ENCODE measurements at regions not wholly inside any gene's neighbourhood (a gene's known extent, or its start where the extent isn't known, plus 50 kb on each side); places are given as distances from the start of the nearest gene placed in this dataset.

DNA sequence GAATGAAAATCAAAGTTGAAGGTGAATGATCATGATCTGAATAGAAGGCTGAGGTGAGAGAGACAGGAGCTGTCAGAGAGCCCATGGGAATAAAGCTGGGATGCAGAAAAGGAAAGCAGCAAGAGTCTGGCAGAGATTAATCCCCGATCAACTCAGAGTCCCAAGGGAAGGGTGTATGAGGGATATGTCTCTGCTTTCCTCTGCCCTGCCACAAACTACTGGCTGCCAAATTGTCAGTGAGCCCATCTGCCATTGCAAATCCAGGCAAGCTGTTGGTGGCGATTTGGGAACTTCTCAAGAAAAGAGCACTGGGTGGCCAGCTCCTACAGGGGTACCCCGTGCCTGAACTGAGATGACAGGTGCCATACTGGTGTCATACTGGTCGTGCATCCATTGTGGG is 705.5 kb upstream of the MAN1A1 start:
- TF ChIP-seq, protein P1, sequence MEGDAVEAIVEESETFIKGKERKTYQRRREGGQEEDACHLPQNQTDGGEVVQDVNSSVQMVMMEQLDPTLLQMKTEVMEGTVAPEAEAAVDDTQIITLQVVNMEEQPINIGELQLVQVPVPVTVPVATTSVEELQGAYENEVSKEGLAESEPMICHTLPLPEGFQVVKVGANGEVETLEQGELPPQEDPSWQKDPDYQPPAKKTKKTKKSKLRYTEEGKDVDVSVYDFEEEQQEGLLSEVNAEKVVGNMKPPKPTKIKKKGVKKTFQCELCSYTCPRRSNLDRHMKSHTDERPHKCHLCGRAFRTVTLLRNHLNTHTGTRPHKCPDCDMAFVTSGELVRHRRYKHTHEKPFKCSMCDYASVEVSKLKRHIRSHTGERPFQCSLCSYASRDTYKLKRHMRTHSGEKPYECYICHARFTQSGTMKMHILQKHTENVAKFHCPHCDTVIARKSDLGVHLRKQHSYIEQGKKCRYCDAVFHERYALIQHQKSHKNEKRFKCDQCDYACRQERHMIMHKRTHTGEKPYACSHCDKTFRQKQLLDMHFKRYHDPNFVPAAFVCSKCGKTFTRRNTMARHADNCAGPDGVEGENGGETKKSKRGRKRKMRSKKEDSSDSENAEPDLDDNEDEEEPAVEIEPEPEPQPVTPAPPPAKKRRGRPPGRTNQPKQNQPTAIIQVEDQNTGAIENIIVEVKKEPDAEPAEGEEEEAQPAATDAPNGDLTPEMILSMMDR (IDR thresholded peaks at IDR 0.05; ENCODE audit: low read depth, low read length): no peak
- no peak for TF ChIP-seq EZH2phosphoT487 (IDR thresholded peaks at IDR 0.05; ENCODE audit: low read depth)
